SU-DHL-6 (cell line): ENCODE measurements at regions not wholly inside any gene's neighbourhood (a gene's known extent, or its start where the extent isn't known, plus 50 kb on each side); places are given as distances from the start of the nearest gene placed in this dataset.

Experiments
- CTCF ChIP-seq: fragments of 200-600 bp; sonication (generic); IDR thresholded peaks from one replicate; pipeline ENCODE4 v1.5.1; 2017; ENCODE audit warnings: antibody characterized with exemption, mild to moderate bottlenecking, low read length, moderate library complexity; ENCODE audit not compliant: insufficient read depth, poor library complexity, severe bottlenecking
- EZH2phosphoT487 ChIP-seq: fragments of 200-600 bp; sonication (generic), shearing (Covaris generic); conservative IDR thresholded peaks from 2 replicates; pipeline ENCODE4 v1.6.1; 2018; ENCODE audit warnings: mild to moderate bottlenecking, antibody characterized with exemption, low read length, moderate library complexity, mixed read lengths

GRCh38 chr3:109851854-109852253 lies 514.5 kb upstream of the DPPA4 start:
- TF ChIP-seq CTCF = no peak
- no peak for TF ChIP-seq EZH2phosphoT487
